Panc1 (cell line): ENCODE measurements at regions not wholly inside any gene's neighbourhood (a gene's known extent, or its start where the extent isn't known, plus 50 kb on each side); places are given as distances from the start of the nearest gene placed in this dataset.

ENCODE experiments used
- ATAC-seq: fragments of 200-7000 bp; cut with Tn5 transposase; 2 replicates; pipeline ENCODE4 v1.9.1; 2020; ENCODE audit warnings: mild to moderate bottlenecking, moderate library complexity
- BruUV-seq: library from RNA; stranded (reverse); fragments of 400-500 nt; replicated peaks from 2 replicates; lab custom pipeline; 2021; lab: Mats Ljungman, UMichigan
- CTCF ChIA-PET: fragments of 300-600 bp; sonication (Branson Sonifier 250); formaldehyde crosslinking; loops from one replicate; lab custom pipeline; 2022; ENCODE audit warnings: antibody characterized with exemption; lab: Charles Lee
- POLR2A ChIA-PET: fragments of 300-600 bp; sonication (Branson Sonifier 250); formaldehyde crosslinking; loops from one replicate; lab custom pipeline; 2022; ENCODE audit warnings: antibody characterized with exemption; lab: Charles Lee
- DNase-seq: peaks from one replicate; pipeline ENCODE4 v3.0.0-alpha.2; 2010; ENCODE audit warnings: low read depth, low spot score
- H3K27ac ChIP-seq: 2 replicates; pipeline ENCODE4 v1.5.1; 2011; ENCODE audit warnings: mild to moderate bottlenecking, low read length, inconsistent platforms
- H3K27me3 ChIP-seq: fragments of 200-500 bp; sonication (Bioruptor generic); 2 replicates; pipeline ENCODE4 v1.6.0; 2014; ENCODE audit warnings: low read length, inconsistent platforms; ENCODE audit not compliant: control insufficient read depth, insufficient read depth
- H3K36me3 ChIP-seq: fragments of 200-500 bp; sonication (Bioruptor generic); 2 replicates; pipeline ENCODE4 v1.5.1; 2014; ENCODE audit warnings: inconsistent platforms, mild to moderate bottlenecking, low read length, moderate library complexity; ENCODE audit not compliant: control insufficient read depth, insufficient read depth
- H3K4me1 ChIP-seq: 2 replicates; pipeline ENCODE4 v1.5.1; 2011; ENCODE audit warnings: inconsistent platforms, mild to moderate bottlenecking, low read length, moderate library complexity; ENCODE audit not compliant: control insufficient read depth, insufficient read depth
- H3K4me3 ChIP-seq, 2 experiments: 2 replicates each; pipeline ENCODE4 v1.5.1; 2011 to 2012; ENCODE audit warnings: low read depth in 2 of 2, low read length in 2 of 2, mild to moderate bottlenecking in 2 of 2, inconsistent platforms in 1 of 2, moderate library complexity in 1 of 2
- H3K9me3 ChIP-seq: fragments of 200-500 bp; sonication (Bioruptor generic); 2 replicates; pipeline ENCODE4 v1.5.1; 2014; ENCODE audit warnings: low read depth, mild to moderate bottlenecking, inconsistent platforms, low read length, moderate library complexity; ENCODE audit not compliant: control insufficient read depth, insufficient read depth
- CTCF ChIP-seq: fragments of 450-650 bp; IDR thresholded peaks from 2 replicates; pipeline ENCODE4 v1.5.1; 2017; ENCODE audit warnings: mild to moderate bottlenecking
- POLR2AphosphoS5 ChIP-seq: IDR thresholded peaks from 2 replicates; pipeline ENCODE4 v1.6.1; 2012; ENCODE audit warnings: mild to moderate bottlenecking, low read depth, low read length, moderate library complexity
- REST ChIP-seq, 2 experiments: IDR thresholded peaks; 2 replicates each; pipeline ENCODE4 v1.6.1; 2011 to 2012; ENCODE audit warnings: low read depth in 2 of 2, control low read depth in 1 of 2, low read length in 1 of 2, mild to moderate bottlenecking in 1 of 2, moderate library complexity in 1 of 2; ENCODE audit not compliant: insufficient read depth in 1 of 2
- SIN3A ChIP-seq: IDR thresholded peaks from 2 replicates; pipeline ENCODE4 v1.6.1; 2012; ENCODE audit warnings: low read depth, mild to moderate bottlenecking, low read length, moderate library complexity, borderline replicate concordance; ENCODE audit not compliant: insufficient read depth
- TCF7L2 ChIP-seq: IDR thresholded peaks from 2 replicates; pipeline ENCODE4 v1.6.1; 2011; ENCODE audit warnings: mild to moderate bottlenecking, low read depth, low read length, inconsistent platforms
- in situ Hi-C: cut with HindIII; loops from 2 replicates; pipeline ENCODE4 v1.10.0; 2016; ENCODE audit warnings: low sequenced_read_pairs, low pct_unique_long_range_greater_than_20kb
- intact Hi-C: fragments of 100-400 bp; cut with micrococcal nuclease; formaldehyde crosslinking; loops from one replicate; pipeline ENCODE4 v1.10.0; 2022; ENCODE audit not compliant: unreplicated experiment

- ChIA-PET CTCF (no interaction called here), POLR2A (no interaction called here)
- H3K27ac ChIP-seq, result no peak overlapping the region
- H3K36me3 ChIP-seq, result no peaks in the 10 kb centered on the region
- no peak overlapping the region for H3K4me3 ChIP-seq
- BruUV-seq, result no TSS peak
- intact Hi-C loops (no loop called here), in situ Hi-C loops (no loop called here)
- no peak for DNase-seq
- H3K4me1 ChIP-seq, result peaks cover 53% of the 10 kb centered on the region
- H3K27me3 ChIP-seq, result no peaks in the 10 kb centered on the region
- peaks cover 24% of the 10 kb centered on the region for H3K9me3 ChIP-seq
- no peak for TF ChIP-seq SIN3A
- no peak for TF ChIP-seq REST (IDR thresholded peaks at IDR 0.05; ENCODE audit: insufficient read depth in 1 of 2, low read depth in 2 of 2, low read length in 1 of 2)
- no peak for TF ChIP-seq TCF7L2
- no peak for TF ChIP-seq POLR2AphosphoS5
- TF ChIP-seq CTCF, result no peak
- ATAC-seq, result no peak
Observed at GRCh38 chr3:150077107-150077506, 106.4 kb upstream of the PFN2 start.

GRCh38 chr3:150076443-150076842, 105.7 kb upstream of the PFN2 start:
- ATAC-seq (no peak), DNase-seq (no peak)
- TF ChIP-seq SIN3A (no peak), CTCF (no peak), REST (IDR thresholded peaks at IDR 0.05; ENCODE audit: insufficient read depth in 1 of 2, low read depth in 2 of 2, low read length in 1 of 2) (no peak), POLR2AphosphoS5 (no peak), TCF7L2 (no peak)
- POLR2A ChIA-PET, result no interaction called here
- peaks cover 24% of the 10 kb centered on the region for H3K9me3 ChIP-seq
- intact Hi-C loops (no loop called here), in situ Hi-C loops (no loop called here)
- no peaks in the 10 kb centered on the region for H3K27me3 ChIP-seq
- no peaks in the 10 kb centered on the region for H3K36me3 ChIP-seq
- H3K4me1 ChIP-seq, result peaks cover 52% of the 10 kb centered on the region
- H3K4me3 ChIP-seq, result no peak overlapping the region
- no TSS peak for BruUV-seq
- no peak overlapping the region for H3K27ac ChIP-seq
- CTCF ChIA-PET, result no interaction called here
